Neural progenitor cell (in vitro differentiated cells): ENCODE measurements at regions not wholly inside any gene's neighbourhood (a gene's known extent, or its start where the extent isn't known, plus 50 kb on each side); places are given as distances from the start of the nearest gene placed in this dataset.

ENCODE experiments used
- CTCF ChIP-seq: fragments of 200-600 bp; sonication (generic); IDR thresholded peaks from 2 replicates; pipeline ENCODE4 v1.5.1; 2017; ENCODE audit warnings: antibody characterized with exemption, mild to moderate bottlenecking
- EZH2 ChIP-seq: fragments of 200-600 bp; sonication (generic); IDR thresholded peaks from 2 replicates; pipeline ENCODE4 v1.6.1; 2017; ENCODE audit warnings: antibody characterized with exemption, mild to moderate bottlenecking, moderate library complexity
- EZH2phosphoT487 ChIP-seq: fragments of 200-600 bp; sonication (generic); IDR thresholded peaks from 2 replicates; pipeline ENCODE4 v1.6.1; 2017; ENCODE audit warnings: antibody characterized with exemption

- TF ChIP-seq CTCF = no peak
- TF ChIP-seq EZH2 = no peak
- no peak for TF ChIP-seq EZH2phosphoT487
These were observed 67.1 kb upstream of the TBX5 start for GRCh38 chr12:114473018-114473417.
